GM12874 (cell line): ENCODE measurements at regions not wholly inside any gene's neighbourhood (a gene's known extent, or its start where the extent isn't known, plus 50 kb on each side); places are given as distances from the start of the nearest gene placed in this dataset.

Source experiments
- CTCF ChIP-seq: IDR thresholded peaks from 2 replicates; pipeline ENCODE4 v1.5.1; 2011; ENCODE audit warnings: low read depth, mild to moderate bottlenecking, control low read depth, low read length, moderate library complexity; ENCODE audit not compliant: insufficient read depth

GRCh38 chr10:111432588-111432987 is 355.8 kb downstream of the ADRA2A start:
- TF ChIP-seq CTCF = no peak

- TF ChIP-seq CTCF = no peak
Measured at GRCh38 chr10:111435871-111436270, 359.0 kb downstream of the ADRA2A start.

GRCh38 chr10:111439034-111439842 is 362.4 kb downstream of the ADRA2A start:
- TF ChIP-seq CTCF = no peak

GRCh38 chr10:111440501-111440900 is 363.7 kb downstream of the ADRA2A start:
- no peak for TF ChIP-seq CTCF

GRCh38 chr10:111445667-111446066 is 368.8 kb downstream of the ADRA2A start:
- no peak for TF ChIP-seq CTCF

- no peak for TF ChIP-seq CTCF
Measured at GRCh38 chr10:111446966-111447365, 370.1 kb downstream of the ADRA2A start.

GRCh38 chr10:111452153-111452552 is 375.3 kb downstream of the ADRA2A start:
- TF ChIP-seq CTCF = no peak
